Fibroblast of lung (primary cell): ENCODE measurements at regions not wholly inside any gene's neighbourhood (a gene's known extent, or its start where the extent isn't known, plus 50 kb on each side); places are given as distances from the start of the nearest gene placed in this dataset.

Experiments used
- DNase-seq, 2 donors: peaks; one replicate each; pipeline versions ENCODE4 v3.0.0 to v3.0.0-alpha.2; 2010; ENCODE audit warnings: low read depth in 2 of 2
- H2AFZ ChIP-seq: 2 replicates; pipeline ENCODE4 v1.5.1; 2012; ENCODE audit warnings: low read length, control low read depth, inconsistent platforms
- H3K27ac ChIP-seq: 2 replicates; pipeline ENCODE4 v1.5.1; 2011; ENCODE audit warnings: low read length, control low read depth; ENCODE audit not compliant: insufficient read depth
- H3K27me3 ChIP-seq: 2 replicates; pipeline ENCODE4 v1.5.1; 2011; ENCODE audit warnings: mild to moderate bottlenecking, low read length; ENCODE audit not compliant: control insufficient read depth, insufficient read depth
- H3K36me3 ChIP-seq: 2 replicates; pipeline ENCODE4 v1.5.1; 2011; ENCODE audit warnings: low read length; ENCODE audit not compliant: control insufficient read depth, insufficient read depth
- H3K4me1 ChIP-seq: 2 replicates; pipeline ENCODE4 v1.5.1; 2011; ENCODE audit warnings: low read length; ENCODE audit not compliant: control insufficient read depth, insufficient read depth; ENCODE audit errors: extremely low read depth
- H3K4me2 ChIP-seq: 2 replicates; pipeline ENCODE4 v1.5.1; 2011; ENCODE audit warnings: low read length, control low read depth; ENCODE audit not compliant: insufficient read depth; ENCODE audit errors: extremely low read depth
- H3K4me3 ChIP-seq, 4 experiments: fragments of 200-600 bp in 1 of 4; sonication (generic) in 1 of 4; replicated peaks in 1 of 4; 2 replicates each; pipeline ENCODE4 v1.5.1; 2011 to 2016; ENCODE audit warnings: low read length in 4 of 4, low read depth in 3 of 4, mild to moderate bottlenecking in 3 of 4, control low read depth in 2 of 4, inconsistent platforms in 1 of 4, mixed read lengths in 1 of 4; ENCODE audit not compliant: insufficient read depth in 1 of 4; ENCODE audit errors: control extremely low read depth in 1 of 4
- H3K79me2 ChIP-seq: 2 replicates; pipeline ENCODE4 v1.5.1; 2012; ENCODE audit warnings: mild to moderate bottlenecking, low read length, inconsistent platforms; ENCODE audit not compliant: control insufficient read depth, insufficient read depth
- H3K9ac ChIP-seq: 2 replicates; pipeline ENCODE4 v1.5.1; 2011; ENCODE audit warnings: mild to moderate bottlenecking, low read length, control low read depth; ENCODE audit not compliant: insufficient read depth
- H3K9me3 ChIP-seq: 2 replicates; pipeline ENCODE4 v1.5.1; 2012; ENCODE audit warnings: low read depth, low read length; ENCODE audit not compliant: control insufficient read depth, insufficient read depth
- H4K20me1 ChIP-seq: 2 replicates; pipeline ENCODE4 v1.5.1; 2011; ENCODE audit warnings: low read length; ENCODE audit not compliant: control insufficient read depth, insufficient read depth; ENCODE audit errors: extremely low read depth
- EZH2 ChIP-seq: IDR thresholded peaks from 2 replicates; pipeline ENCODE4 v1.5.1; 2012; ENCODE audit warnings: low read length, control low read depth, mild to moderate bottlenecking; ENCODE audit errors: missing control alignments
- TF ChIP-seq, protein P1 (sequence below), 2 donors: IDR thresholded peaks in 1 of 2; conservative IDR thresholded peaks in 1 of 2; 1 replicate in 1 of 2; 2 replicates in 1 of 2; pipeline ENCODE4 v1.5.1; 2011 to 2012; ENCODE audit warnings: low read length in 2 of 2, control low read depth in 1 of 2, inconsistent platforms in 1 of 2, low read depth in 1 of 2, mild to moderate bottlenecking in 1 of 2

- Histone ChIP-seq H3K9me3 (no peaks in the 10 kb centered on the region), H2AFZ (no peak overlapping the region), H3K4me3 (no peak overlapping the region), H3K4me2 (no peak overlapping the region), H3K9ac (no peak overlapping the region), H3K27ac (no peak overlapping the region), H3K4me1 (no peaks in the 10 kb centered on the region), H3K79me2 (no peaks in the 10 kb centered on the region), H3K36me3 (no peaks in the 10 kb centered on the region), H4K20me1 (no peaks in the 10 kb centered on the region), H3K27me3 (no peaks in the 10 kb centered on the region)
- TF ChIP-seq, protein P1, sequence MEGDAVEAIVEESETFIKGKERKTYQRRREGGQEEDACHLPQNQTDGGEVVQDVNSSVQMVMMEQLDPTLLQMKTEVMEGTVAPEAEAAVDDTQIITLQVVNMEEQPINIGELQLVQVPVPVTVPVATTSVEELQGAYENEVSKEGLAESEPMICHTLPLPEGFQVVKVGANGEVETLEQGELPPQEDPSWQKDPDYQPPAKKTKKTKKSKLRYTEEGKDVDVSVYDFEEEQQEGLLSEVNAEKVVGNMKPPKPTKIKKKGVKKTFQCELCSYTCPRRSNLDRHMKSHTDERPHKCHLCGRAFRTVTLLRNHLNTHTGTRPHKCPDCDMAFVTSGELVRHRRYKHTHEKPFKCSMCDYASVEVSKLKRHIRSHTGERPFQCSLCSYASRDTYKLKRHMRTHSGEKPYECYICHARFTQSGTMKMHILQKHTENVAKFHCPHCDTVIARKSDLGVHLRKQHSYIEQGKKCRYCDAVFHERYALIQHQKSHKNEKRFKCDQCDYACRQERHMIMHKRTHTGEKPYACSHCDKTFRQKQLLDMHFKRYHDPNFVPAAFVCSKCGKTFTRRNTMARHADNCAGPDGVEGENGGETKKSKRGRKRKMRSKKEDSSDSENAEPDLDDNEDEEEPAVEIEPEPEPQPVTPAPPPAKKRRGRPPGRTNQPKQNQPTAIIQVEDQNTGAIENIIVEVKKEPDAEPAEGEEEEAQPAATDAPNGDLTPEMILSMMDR (conservative IDR thresholded peaks at IDR 0.05 in 1 of 2, IDR thresholded peaks at IDR 0.05 in 1 of 2; ENCODE audit: low read depth in 1 of 2, low read length in 2 of 2): no peak
- TF ChIP-seq EZH2: no peak
- DNase-seq: no peak
These were observed 92.3 kb upstream of the LEF1 start for GRCh38 chr4:108261026-108261425.

GRCh38 chr4:108256538-108256937, 87.8 kb upstream of the LEF1 start:
- TF ChIP-seq, protein P1 (conservative IDR thresholded peaks at IDR 0.05 in 1 of 2, IDR thresholded peaks at IDR 0.05 in 1 of 2; ENCODE audit: low read depth in 1 of 2, low read length in 2 of 2): no peak
- TF ChIP-seq EZH2: no peak
- Histone ChIP-seq H3K27me3 (no peaks in the 10 kb centered on the region), H4K20me1 (no peaks in the 10 kb centered on the region), H3K27ac (no peak overlapping the region), H3K4me2 (no peak overlapping the region), H3K4me1 (no peaks in the 10 kb centered on the region), H3K4me3 (no peak overlapping the region), H2AFZ (no peak overlapping the region), H3K36me3 (no peaks in the 10 kb centered on the region), H3K9ac (no peak overlapping the region), H3K9me3 (no peaks in the 10 kb centered on the region), H3K79me2 (no peaks in the 10 kb centered on the region)
- DNase-seq: no peak

- no peak overlapping the region for H3K9ac ChIP-seq
- H3K36me3 ChIP-seq: no peaks in the 10 kb centered on the region
- no peak overlapping the region for H3K4me3 ChIP-seq
- H3K27ac ChIP-seq: no peak overlapping the region
- H3K4me2 ChIP-seq: no peak overlapping the region
- no peak overlapping the region for H2AFZ ChIP-seq
- no peaks in the 10 kb centered on the region for H3K79me2 ChIP-seq
- H3K9me3 ChIP-seq: no peaks in the 10 kb centered on the region
- TF ChIP-seq EZH2: no peak
- TF ChIP-seq, protein P1 (conservative IDR thresholded peaks at IDR 0.05 in 1 of 2, IDR thresholded peaks at IDR 0.05 in 1 of 2; ENCODE audit: low read depth in 1 of 2, low read length in 2 of 2): no peak
- DNase-seq: no peak
- H4K20me1 ChIP-seq: no peaks in the 10 kb centered on the region
- no peaks in the 10 kb centered on the region for H3K27me3 ChIP-seq
- H3K4me1 ChIP-seq: no peaks in the 10 kb centered on the region
These were observed 86.5 kb upstream of the LEF1 start for GRCh38 chr4:108255203-108255747.
